ENCODE measurements at regions not wholly inside any gene's neighbourhood (a gene's known extent, or its start where the extent isn't known, plus 50 kb on each side); places are given as distances from the start of the nearest gene placed in this dataset.

GRCh38 chrX:5640071-5640470, 588.6 kb downstream of the NLGN4X start:
- TF ChIP-seq POLR2A (IDR thresholded peaks at IDR 0.05; ENCODE audit: low read depth, low read length): no peak
- TF ChIP-seq PAX5 (IDR thresholded peaks at IDR 0.05; ENCODE audit: insufficient read depth, low read length, severe bottlenecking): no peak
- no peak for TF ChIP-seq POLR2AphosphoS5 (IDR thresholded peaks at IDR 0.05; ENCODE audit: low read depth, low read length)
- TF ChIP-seq TAF1 (IDR thresholded peaks at IDR 0.05; ENCODE audit: low read depth, low read length): no peak
- TF ChIP-seq SPI1 (IDR thresholded peaks at IDR 0.05; ENCODE audit: low read depth, low read length): no peak
- no peak for TF ChIP-seq POU2F2 (IDR thresholded peaks at IDR 0.05; ENCODE audit: low read depth, low read length)

All from GM12891 (cell line).